ENCODE measurements at regions not wholly inside any gene's neighbourhood (a gene's known extent, or its start where the extent isn't known, plus 50 kb on each side); places are given as distances from the start of the nearest gene placed in this dataset.

DNA sequence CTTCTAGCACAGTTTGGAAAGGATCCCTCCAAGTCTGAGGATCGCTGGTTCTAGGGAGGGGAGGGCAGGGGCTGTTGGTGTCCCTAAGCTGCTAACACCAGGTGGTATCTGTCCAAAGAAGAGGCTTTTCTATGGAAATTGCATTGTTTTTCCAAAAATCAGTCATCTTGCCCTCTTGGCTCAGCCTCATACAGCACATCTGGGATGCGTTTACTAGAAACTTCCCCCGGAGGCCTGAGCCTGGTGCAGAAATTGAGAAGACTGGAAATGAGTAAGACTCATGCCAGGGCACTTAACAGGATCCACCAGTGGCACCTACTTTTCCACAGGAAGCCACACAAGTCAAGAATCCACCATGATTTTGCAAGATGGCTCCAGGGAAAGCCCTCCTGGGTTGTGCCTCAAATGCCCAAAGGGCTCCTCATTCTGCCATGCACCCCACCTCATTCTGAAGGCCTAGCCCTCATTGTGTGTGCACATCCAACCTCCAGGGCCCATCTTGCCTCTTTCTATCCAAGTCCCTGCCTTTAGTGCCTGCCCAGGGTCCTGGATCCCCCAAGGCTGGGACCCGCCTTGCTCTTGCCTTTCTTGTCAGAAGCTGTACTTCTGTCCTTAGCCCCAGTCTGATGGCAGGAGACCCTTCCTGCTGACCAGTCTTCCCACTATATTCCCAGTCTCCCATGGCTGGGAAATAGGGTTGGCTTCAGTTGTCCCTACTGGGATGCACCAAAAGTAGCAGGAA is 97.6 kb downstream of the MRPL14 start:
- TF ChIP-seq EP300 (IDR thresholded peaks at IDR 0.05) (no peak), CTCF (IDR thresholded peaks at IDR 0.05) (no peak)
